ENCODE measurements at regions not wholly inside any gene's neighbourhood (a gene's known extent, or its start where the extent isn't known, plus 50 kb on each side); places are given as distances from the start of the nearest gene placed in this dataset.

GRCh38 chr22:49090061-49090852 is 737.4 kb downstream of the BRD1 start:
- DNase-seq (ENCODE audit: low read depth) = no peak

- DNase-seq (ENCODE audit: low read depth) = no peak
Measured at GRCh38 chr22:49088801-49089791, 738.6 kb downstream of the BRD1 start.

- DNase-seq (ENCODE audit: low read depth) = no peak
Measured at GRCh38 chr22:49087716-49088601, 739.7 kb downstream of the BRD1 start.

DNA sequence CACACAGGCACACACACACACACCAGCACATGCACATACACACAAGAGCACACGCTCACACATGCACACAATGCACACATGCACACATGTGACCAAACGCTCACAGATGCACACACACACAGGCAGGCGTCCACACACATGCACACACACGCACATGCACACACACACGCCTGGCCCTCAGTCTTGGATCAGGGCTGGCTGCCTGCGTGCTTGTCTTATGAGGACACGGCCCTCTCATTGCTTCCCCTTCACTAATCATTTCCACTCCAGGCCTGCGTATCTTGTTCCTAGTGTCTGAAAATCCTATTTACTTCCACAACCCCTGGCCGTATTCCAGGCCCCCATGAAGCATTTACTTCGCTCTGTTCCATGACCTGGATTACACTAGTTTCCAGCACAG is 740.5 kb downstream of the BRD1 start:
- DNase-seq (ENCODE audit: low read depth) = no peak

GRCh38 chr22:49086606-49087157 is 741.0 kb downstream of the BRD1 start:
- DNase-seq (ENCODE audit: low read depth) = no peak

DNA sequence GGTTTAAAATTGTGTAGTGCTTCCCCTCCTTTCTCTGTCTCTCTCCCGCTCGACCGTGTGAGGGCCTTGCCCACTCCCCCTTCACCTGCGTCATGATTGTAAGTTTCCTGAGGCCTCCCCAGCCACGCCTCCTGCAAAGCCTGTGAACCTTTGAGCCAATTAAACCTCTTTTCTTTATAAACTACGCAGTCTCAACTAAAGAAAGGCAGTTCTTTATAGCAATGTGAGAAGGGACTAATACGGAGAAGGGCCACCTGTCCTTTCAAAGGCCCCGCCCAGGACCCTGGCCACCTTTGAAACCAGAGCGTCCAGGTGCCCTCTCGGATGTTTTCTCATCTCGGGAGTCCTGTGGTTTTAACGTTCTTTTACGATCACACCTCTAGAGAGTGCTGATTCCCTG is 741.5 kb downstream of the BRD1 start:
- no peak for DNase-seq (ENCODE audit: low read depth)

- DNase-seq (ENCODE audit: low read depth) = no peak
Measured at GRCh38 chr22:49084206-49084605, 743.5 kb downstream of the BRD1 start.

DNA sequence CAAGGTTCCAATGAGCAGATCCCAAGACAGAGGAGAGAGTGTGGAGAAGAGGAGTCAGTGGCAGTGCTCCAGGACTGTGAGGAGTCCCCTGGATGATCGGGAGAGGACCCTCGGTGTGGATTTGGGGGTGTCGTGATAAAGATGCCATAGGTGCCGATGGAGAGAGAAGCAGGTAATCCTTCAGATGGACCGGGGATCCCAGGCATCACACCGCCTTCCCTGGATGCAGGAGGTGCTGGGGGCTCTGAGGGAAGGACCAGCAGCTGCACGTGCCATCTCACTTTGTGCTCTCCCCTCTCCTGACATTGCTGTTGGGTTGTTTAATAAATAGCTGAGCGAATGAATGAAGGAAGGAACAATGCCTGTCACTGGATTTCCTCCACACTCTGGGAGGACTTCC is 744.1 kb downstream of the BRD1 start:
- no peak for DNase-seq (ENCODE audit: low read depth)

GRCh38 chr22:49082451-49082850 is 745.2 kb downstream of the BRD1 start:
- no peak for DNase-seq (ENCODE audit: low read depth)

GRCh38 chr22:49081926-49082325 is 745.7 kb downstream of the BRD1 start:
- no peak for DNase-seq (ENCODE audit: low read depth)

- no peak for DNase-seq (ENCODE audit: low read depth)
Measured at GRCh38 chr22:49081261-49081666, 746.4 kb downstream of the BRD1 start.

- no peak for DNase-seq (ENCODE audit: low read depth)
Measured at GRCh38 chr22:49080631-49081030, 747.0 kb downstream of the BRD1 start.

DNA sequence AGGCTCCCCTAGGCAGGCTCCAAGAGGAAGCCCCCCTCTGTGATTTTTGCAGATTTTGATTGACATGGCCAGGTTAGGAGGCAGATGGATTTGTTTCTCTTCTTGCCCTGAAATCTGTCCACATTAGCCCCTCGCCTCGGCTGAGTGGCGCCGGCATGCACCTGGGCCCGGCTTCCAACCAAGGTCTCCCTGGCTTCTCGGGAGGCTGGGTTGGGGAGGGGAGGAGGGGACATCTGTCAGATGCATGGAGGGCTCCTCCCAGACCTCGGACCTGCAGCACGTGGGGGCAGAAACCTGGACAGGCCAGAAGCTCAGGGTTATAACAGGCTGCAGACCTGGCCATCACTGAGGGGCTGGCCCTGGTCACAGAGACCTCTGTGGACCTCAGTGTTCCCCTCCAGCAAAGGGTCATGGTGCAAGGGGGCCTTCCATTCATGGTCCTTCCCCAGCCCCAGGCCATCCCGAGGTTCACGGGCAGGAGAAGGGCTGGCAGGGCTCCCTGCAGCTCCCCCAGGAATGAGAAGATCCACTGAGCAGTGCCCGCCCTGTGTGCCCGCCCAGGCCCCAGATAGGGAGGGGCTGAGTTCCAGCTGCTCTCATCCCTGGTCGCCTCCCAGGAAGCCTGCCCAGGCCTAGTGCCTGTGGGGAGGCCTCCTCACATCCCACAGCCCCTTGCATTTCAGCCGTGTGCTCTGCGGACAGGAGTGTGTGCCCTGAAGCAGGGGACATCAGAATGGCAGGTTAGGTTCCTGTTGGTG is 747.8 kb downstream of the BRD1 start:
- DNase-seq (ENCODE audit: low read depth) = no peak

DNA sequence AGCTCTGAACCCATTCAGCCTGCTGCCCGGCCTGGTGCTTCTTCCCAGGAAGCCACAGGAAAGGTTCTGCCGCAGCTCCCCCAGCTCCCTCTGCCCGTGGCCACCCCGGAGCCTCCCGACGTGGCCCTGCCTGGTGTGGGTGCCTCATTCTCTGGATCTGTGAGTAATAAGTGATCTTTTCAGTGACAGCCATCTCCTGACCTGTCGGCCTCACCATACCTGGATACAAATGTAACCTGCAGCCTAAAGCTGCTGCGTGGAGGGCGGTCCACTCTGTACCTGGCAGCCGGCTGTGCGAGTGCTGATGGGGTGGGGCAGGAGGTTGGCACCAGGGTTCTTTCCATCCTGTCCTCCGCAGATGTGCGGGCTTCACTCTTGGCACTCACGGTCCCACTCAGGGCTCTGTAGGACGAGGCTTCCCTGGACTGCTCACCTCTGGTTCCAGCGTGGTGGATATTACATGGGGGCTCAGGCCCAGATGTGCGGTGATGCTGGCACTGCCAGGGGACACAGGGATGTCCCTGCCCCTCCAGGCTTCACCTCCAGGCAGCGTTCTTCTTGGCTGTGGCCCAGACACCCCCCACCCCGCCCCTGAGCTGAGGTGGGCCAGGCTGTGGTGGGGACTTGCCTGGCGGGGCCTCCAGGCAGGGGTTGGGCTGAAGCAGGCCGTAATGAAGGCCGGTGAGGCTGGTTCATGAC is 748.5 kb downstream of the BRD1 start:
- no peak for DNase-seq (ENCODE audit: low read depth)

GRCh38 chr22:49078076-49078710 is 749.5 kb downstream of the BRD1 start:
- no peak for DNase-seq (ENCODE audit: low read depth)

DNA sequence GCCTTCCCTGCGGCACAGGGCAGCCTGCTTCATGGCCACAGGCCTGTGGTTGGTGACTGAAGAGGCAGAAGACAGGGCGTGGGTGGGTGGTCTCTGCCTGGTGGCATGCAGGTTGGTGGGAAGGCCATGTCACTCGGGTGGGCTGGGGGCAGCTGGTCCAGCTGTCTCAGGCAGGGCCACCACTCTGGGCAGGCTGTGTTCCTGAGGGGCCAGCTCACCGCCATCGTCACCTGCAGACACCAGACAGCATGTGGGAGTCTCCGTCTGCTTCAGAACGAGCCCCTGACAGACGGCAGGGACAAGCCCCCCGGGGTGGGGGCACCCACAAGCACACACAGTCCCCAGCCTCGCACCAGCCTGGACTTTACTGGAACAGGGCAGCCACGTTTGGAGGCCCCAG is 750.1 kb downstream of the BRD1 start:
- DNase-seq (ENCODE audit: low read depth) = no peak

GRCh38 chr22:49077036-49077393 is 750.7 kb downstream of the BRD1 start:
- DNase-seq (ENCODE audit: low read depth) = no peak

- DNase-seq (ENCODE audit: low read depth) = no peak
Measured at GRCh38 chr22:49076300-49077035, 751.2 kb downstream of the BRD1 start.

GRCh38 chr22:49075150-49075549 is 752.5 kb downstream of the BRD1 start:
- no peak for DNase-seq (ENCODE audit: low read depth)

Data from GM04503 (cell line).